Spleen (tissue), 7 donors: ENCODE measurements at regions not wholly inside any gene's neighbourhood (a gene's known extent, or its start where the extent isn't known, plus 50 kb on each side); places are given as distances from the start of the nearest gene placed in this dataset.

Experiments
- POLR2A ChIP-seq, 3 donors: fragments of 450-650 bp; IDR thresholded peaks; one replicate each; pipeline ENCODE4 v1.5.1; 2017; ENCODE audit warnings: antibody characterized with exemption in 3 of 3, mild to moderate bottlenecking in 1 of 3
- TF ChIP-seq, protein P1 (sequence below), 11 experiments: fragments of 200-600 bp in 7 of 11; fragments of 450-650 bp in 4 of 11; sonication (generic) in 4 of 11; IDR thresholded peaks in 8 of 11; conservative IDR thresholded peaks in 3 of 11; 1 replicate in 7 of 11; 2 replicates in 4 of 11; pipeline versions ENCODE4 v1.4.0 to v1.8.0; 2016 to 2021; ENCODE audit warnings: antibody characterized with exemption in 11 of 11, inconsistent platforms in 4 of 11, mild to moderate bottlenecking in 1 of 11
- donor health status: DM: no; HTN: no; CAD: no; lungs with moderate emphysema.
- donor health status: DM: no; HTN: no; CAD: no.
- donor health status: DM: no; HTN: no; CAD: no.

DNA sequence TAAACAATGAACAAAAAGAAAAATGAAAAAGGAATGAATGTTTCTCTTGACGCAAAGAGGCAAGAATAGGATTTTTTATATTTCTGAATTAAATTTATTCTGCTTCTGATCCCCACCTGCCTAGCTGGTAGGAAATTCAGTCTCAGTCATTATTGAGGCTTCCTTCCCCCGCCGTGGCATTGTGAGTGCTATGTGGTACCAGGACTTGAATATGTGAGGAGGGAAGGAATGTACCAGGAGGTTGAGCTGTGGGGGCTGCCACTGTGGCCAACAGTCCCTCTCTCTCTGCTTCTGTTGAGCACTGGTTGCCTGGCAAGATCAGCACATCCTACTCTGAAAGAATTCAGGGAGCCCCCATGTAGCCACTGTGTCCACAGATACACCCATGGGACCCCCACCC lies 368.1 kb upstream of the JARID2 start:
- no peak for TF ChIP-seq POLR2A (IDR thresholded peaks at IDR 0.05)
- TF ChIP-seq, protein P1, sequence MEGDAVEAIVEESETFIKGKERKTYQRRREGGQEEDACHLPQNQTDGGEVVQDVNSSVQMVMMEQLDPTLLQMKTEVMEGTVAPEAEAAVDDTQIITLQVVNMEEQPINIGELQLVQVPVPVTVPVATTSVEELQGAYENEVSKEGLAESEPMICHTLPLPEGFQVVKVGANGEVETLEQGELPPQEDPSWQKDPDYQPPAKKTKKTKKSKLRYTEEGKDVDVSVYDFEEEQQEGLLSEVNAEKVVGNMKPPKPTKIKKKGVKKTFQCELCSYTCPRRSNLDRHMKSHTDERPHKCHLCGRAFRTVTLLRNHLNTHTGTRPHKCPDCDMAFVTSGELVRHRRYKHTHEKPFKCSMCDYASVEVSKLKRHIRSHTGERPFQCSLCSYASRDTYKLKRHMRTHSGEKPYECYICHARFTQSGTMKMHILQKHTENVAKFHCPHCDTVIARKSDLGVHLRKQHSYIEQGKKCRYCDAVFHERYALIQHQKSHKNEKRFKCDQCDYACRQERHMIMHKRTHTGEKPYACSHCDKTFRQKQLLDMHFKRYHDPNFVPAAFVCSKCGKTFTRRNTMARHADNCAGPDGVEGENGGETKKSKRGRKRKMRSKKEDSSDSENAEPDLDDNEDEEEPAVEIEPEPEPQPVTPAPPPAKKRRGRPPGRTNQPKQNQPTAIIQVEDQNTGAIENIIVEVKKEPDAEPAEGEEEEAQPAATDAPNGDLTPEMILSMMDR (IDR thresholded peaks at IDR 0.05 in 8 of 11, conservative IDR thresholded peaks at IDR 0.05 in 3 of 11): no peak
